Activated naive CD8-positive, alpha-beta T cell treated with anti-CD3 and anti-CD28 coated beads, Interleukin-2, amount 50 U/mL, for 16 hours (primary cell): ENCODE measurements at regions not wholly inside any gene's neighbourhood (a gene's known extent, or its start where the extent isn't known, plus 50 kb on each side); places are given as distances from the start of the nearest gene placed in this dataset.
"Not testable (repeated sequence)": the region's sequence is repeated elsewhere in the genome, so short reads cannot be mapped to it uniquely, and the experiment has no call there.

ENCODE experiments used
- DNase-seq: peaks from one replicate; pipeline ENCODE4 v3.0.0-alpha.2; 2020; ENCODE audit warnings: low read depth, low spot score

GRCh38 chr2:136286423-136286822, 168.5 kb upstream of the CXCR4 start:
- DNase-seq = no peak

- DNase-seq = no peak
These were observed 166.5 kb upstream of the CXCR4 start for GRCh38 chr2:136284226-136285119.

GRCh38 chr2:136282251-136282650, 164.3 kb upstream of the CXCR4 start:
- no peak for DNase-seq

- no peak for DNase-seq
These were observed 163.5 kb upstream of the CXCR4 start for GRCh38 chr2:136281281-136282114.

GRCh38 chr2:136266346-136266745, 148.4 kb upstream of the CXCR4 start:
- DNase-seq = not testable (repeated sequence)

- no peak for DNase-seq
These were observed 141.6 kb upstream of the CXCR4 start for GRCh38 chr2:136259551-136259950.

- no peak for DNase-seq
These were observed 139.9 kb upstream of the CXCR4 start for GRCh38 chr2:136257893-136258292.

GRCh38 chr2:136255648-136256461, 137.9 kb upstream of the CXCR4 start:
- no peak for DNase-seq

- DNase-seq = no peak
These were observed 137.2 kb upstream of the CXCR4 start for GRCh38 chr2:136255127-136255526.

- no peak for DNase-seq
These were observed 136.7 kb upstream of the CXCR4 start for GRCh38 chr2:136254681-136255080.

- no peak for DNase-seq
These were observed 135.5 kb upstream of the CXCR4 start for GRCh38 chr2:136253288-136254004.

GRCh38 chr2:136251885-136252585, 134.1 kb upstream of the CXCR4 start:
- no peak for DNase-seq

GRCh38 chr2:136251197-136251884, 133.4 kb upstream of the CXCR4 start:
- DNase-seq = no peak

GRCh38 chr2:136250131-136250530, 132.2 kb upstream of the CXCR4 start:
- DNase-seq = no peak

- no peak for DNase-seq
These were observed 131.0 kb upstream of the CXCR4 start for GRCh38 chr2:136248907-136249306.

GRCh38 chr2:136248242-136248641, 130.3 kb upstream of the CXCR4 start:
- DNase-seq = no peak

GRCh38 chr2:136247204-136247950, 129.4 kb upstream of the CXCR4 start:
- no peak for DNase-seq

GRCh38 chr2:136246086-136246669, 128.2 kb upstream of the CXCR4 start:
- no peak for DNase-seq

- no peak for DNase-seq
These were observed 127.3 kb upstream of the CXCR4 start for GRCh38 chr2:136245211-136245610.
